Mucosa of gallbladder (tissue), 1 donor: ENCODE measurements at regions not wholly inside any gene's neighbourhood (a gene's known extent, or its start where the extent isn't known, plus 50 kb on each side); places are given as distances from the start of the nearest gene placed in this dataset.

Source experiments
- DNase-seq: peaks from one replicate; pipeline ENCODE4 v3.0.0-alpha.2; 2020; ENCODE audit warnings: low spot score
- donor health status: DM: no; HTN: no; CAD: no.

- DNase-seq = no peak
These were observed 131.4 kb upstream of the ZMIZ1 start for GRCh38 chr10:78937393-78937792.

- DNase-seq = no peak
These were observed 130.7 kb upstream of the ZMIZ1 start for GRCh38 chr10:78937800-78938694.

GRCh38 chr10:78938695-78939672, 129.8 kb upstream of the ZMIZ1 start:
- DNase-seq = no peak

- DNase-seq = no peak
These were observed 126.7 kb upstream of the ZMIZ1 start for GRCh38 chr10:78942091-78942501.

- DNase-seq = peak; percentile 74
These were observed 123.9 kb upstream of the ZMIZ1 start for GRCh38 chr10:78944723-78945312.

GRCh38 chr10:78945838-78946237, 122.9 kb upstream of the ZMIZ1 start:
- no peak for DNase-seq

- no peak for DNase-seq
These were observed 121.5 kb upstream of the ZMIZ1 start for GRCh38 chr10:78947226-78947625.

- DNase-seq = no peak
These were observed 121.0 kb upstream of the ZMIZ1 start for GRCh38 chr10:78947733-78948132.

- no peak for DNase-seq
These were observed 120.1 kb upstream of the ZMIZ1 start for GRCh38 chr10:78948621-78949030.

GRCh38 chr10:78950656-78951587, 117.8 kb upstream of the ZMIZ1 start:
- DNase-seq = no peak

- DNase-seq = no peak
These were observed 116.7 kb upstream of the ZMIZ1 start for GRCh38 chr10:78952030-78952429.

- peak; percentile 26 for DNase-seq
These were observed 116.1 kb upstream of the ZMIZ1 start for GRCh38 chr10:78952686-78953085.

GRCh38 chr10:78953113-78953798, 115.5 kb upstream of the ZMIZ1 start:
- DNase-seq = no peak

GRCh38 chr10:78953799-78954297, 114.9 kb upstream of the ZMIZ1 start:
- no peak for DNase-seq

- DNase-seq = no peak
These were observed 114.1 kb upstream of the ZMIZ1 start for GRCh38 chr10:78954689-78955088.

- no peak for DNase-seq
These were observed 113.6 kb upstream of the ZMIZ1 start for GRCh38 chr10:78955206-78955605.

- DNase-seq = no peak
These were observed 112.4 kb upstream of the ZMIZ1 start for GRCh38 chr10:78956391-78956790.

- no peak for DNase-seq
These were observed 111.2 kb upstream of the ZMIZ1 start for GRCh38 chr10:78957471-78958039.

- no peak for DNase-seq
These were observed 109.4 kb upstream of the ZMIZ1 start for GRCh38 chr10:78959217-78959923.
